HG03432 (cell line): ENCODE measurements at regions not wholly inside any gene's neighbourhood (a gene's known extent, or its start where the extent isn't known, plus 50 kb on each side); places are given as distances from the start of the nearest gene placed in this dataset.
"Not testable (repeated sequence)": the region's sequence is repeated elsewhere in the genome, so short reads cannot be mapped to it uniquely, and the experiment has no call there.

Experiments used
- ATAC-seq: cut with Tn5 transposase; IDR thresholded peaks from one replicate; pipeline ENCODE4 v1.9.1; 2021; ENCODE audit warnings: mild to moderate bottlenecking, moderate library complexity; ENCODE audit not compliant: unreplicated experiment

- no peak for ATAC-seq
Observed at GRCh38 chr1:232327899-232328298, 302.0 kb downstream of the SIPA1L2 start.

- no peak for ATAC-seq
Observed at GRCh38 chr1:232327269-232327668, 302.7 kb downstream of the SIPA1L2 start.

- ATAC-seq: no peak
Observed at GRCh38 chr1:232322162-232322734, 307.7 kb downstream of the SIPA1L2 start.

- ATAC-seq: no peak
Observed at GRCh38 chr1:232319518-232320210, 310.3 kb downstream of the SIPA1L2 start.

GRCh38 chr1:232319072-232319471, 310.9 kb downstream of the SIPA1L2 start:
- no peak for ATAC-seq

GRCh38 chr1:232318143-232318542, 311.8 kb downstream of the SIPA1L2 start:
- ATAC-seq: no peak

GRCh38 chr1:232317350-232317749, 312.6 kb downstream of the SIPA1L2 start:
- ATAC-seq: no peak

GRCh38 chr1:232316864-232317263, 313.1 kb downstream of the SIPA1L2 start:
- no peak for ATAC-seq

GRCh38 chr1:232313876-232314275, 316.1 kb downstream of the SIPA1L2 start:
- not testable (repeated sequence) for ATAC-seq

- no peak for ATAC-seq
Observed at GRCh38 chr1:232310541-232310940, 319.4 kb downstream of the SIPA1L2 start.

- no peak for ATAC-seq
Observed at GRCh38 chr1:232308616-232309015, 321.3 kb downstream of the SIPA1L2 start.

GRCh38 chr1:232307296-232308017, 322.5 kb downstream of the SIPA1L2 start:
- ATAC-seq: no peak

GRCh38 chr1:232306269-232306961, 323.5 kb downstream of the SIPA1L2 start:
- no peak for ATAC-seq

GRCh38 chr1:232305050-232305449, 324.9 kb downstream of the SIPA1L2 start:
- no peak for ATAC-seq

- ATAC-seq: no peak
Observed at GRCh38 chr1:232303222-232303620, 326.7 kb downstream of the SIPA1L2 start.

- ATAC-seq: no peak
Observed at GRCh38 chr1:232302376-232303221, 327.3 kb downstream of the SIPA1L2 start.

GRCh38 chr1:232301246-232301645, 328.7 kb downstream of the SIPA1L2 start:
- ATAC-seq: no peak

- no peak for ATAC-seq
Observed at GRCh38 chr1:232300466-232300865, 329.5 kb downstream of the SIPA1L2 start.

- no peak for ATAC-seq
Observed at GRCh38 chr1:232296461-232296860, 333.5 kb downstream of the SIPA1L2 start.

- ATAC-seq: no peak
Observed at GRCh38 chr1:232293361-232293760, 336.6 kb downstream of the SIPA1L2 start.

- ATAC-seq: no peak
Observed at GRCh38 chr1:232292818-232293217, 337.1 kb downstream of the SIPA1L2 start.
